Stomach (tissue), 4 donors: ENCODE measurements at regions not wholly inside any gene's neighbourhood (a gene's known extent, or its start where the extent isn't known, plus 50 kb on each side); places are given as distances from the start of the nearest gene placed in this dataset.

Experiments used
- CTCF ChIP-seq, 7 experiments: fragments of 450-650 bp in 4 of 7; fragments of 200-600 bp in 3 of 7; sonication (generic) in 3 of 7; IDR thresholded peaks; one replicate each; pipeline ENCODE4 v1.5.1; 2016 to 2019; ENCODE audit warnings: antibody characterized with exemption in 7 of 7, control low read depth in 2 of 7, mild to moderate bottlenecking in 1 of 7
- EP300 ChIP-seq: sonication (generic); formaldehyde crosslinking; IDR thresholded peaks from one replicate; pipeline ENCODE4 v1.6.1; 2017; ENCODE audit warnings: antibody characterized with exemption
- POLR2A ChIP-seq, 4 donors: fragments of 450-650 bp; IDR thresholded peaks; one replicate each; pipeline ENCODE4 v1.6.1; 2016; ENCODE audit warnings: antibody characterized with exemption in 4 of 4, control low read depth in 2 of 4, mild to moderate bottlenecking in 1 of 4, moderate library complexity in 1 of 4
- POLR2AphosphoS5 ChIP-seq, 3 donors: sonication (generic); formaldehyde crosslinking; IDR thresholded peaks; one replicate each; pipeline ENCODE4 v1.6.1; 2016; ENCODE audit warnings: antibody characterized with exemption in 3 of 3

- TF ChIP-seq CTCF (IDR thresholded peaks at IDR 0.05) (no peak), POLR2A (IDR thresholded peaks at IDR 0.05) (no peak), POLR2AphosphoS5 (IDR thresholded peaks at IDR 0.05) (no peak), EP300 (no peak)
These were observed 124.8 kb downstream of the RPLP1 start for GRCh38 chr15:69577397-69577796.
